ENCODE measurements at regions not wholly inside any gene's neighbourhood (a gene's known extent, or its start where the extent isn't known, plus 50 kb on each side); places are given as distances from the start of the nearest gene placed in this dataset.
A peak's percentile ranks its signal among the peaks of the same experiment; 100 is the strongest.

- POLR2A ChIA-PET: no interaction called here
- CTCF ChIA-PET: no interaction called here
- Mint-ChIP-seq H3K4me1 (peaks cover 1% of the 10 kb centered on the region), H3K27ac (no peak overlapping the region), H3K27me3 (peaks cover 13% of the 10 kb centered on the region), H3K36me3 (ENCODE audit: low read depth) (no peaks in the 10 kb centered on the region), H3K9me3 (no peaks in the 10 kb centered on the region), H3K4me3 (no peak overlapping the region)
- DNase-seq: no peak
These were observed 69.5 kb downstream of the TMEM30B start for GRCh38 chr14:61211476-61212255.

GRCh38 chr14:61203081-61203753, 77.9 kb downstream of the TMEM30B start:
- Mint-ChIP-seq H3K27ac (no peak overlapping the region), H3K4me3 (no peak overlapping the region), H3K9me3 (no peaks in the 10 kb centered on the region), H3K36me3 (ENCODE audit: low read depth) (no peaks in the 10 kb centered on the region), H3K27me3 (peaks cover 36% of the 10 kb centered on the region), H3K4me1 (no peaks in the 10 kb centered on the region)
- CTCF ChIA-PET: no interaction called here
- no peak for DNase-seq
- POLR2A ChIA-PET: interaction anchor here (0.9 kb wide), 1 partner anchor 12 kb away, joined by 3 read pairs; no protein-coding TSS in a partner anchor

- Mint-ChIP-seq H3K36me3 (ENCODE audit: low read depth) (no peaks in the 10 kb centered on the region), H3K27ac (no peak overlapping the region), H3K9me3 (no peaks in the 10 kb centered on the region), H3K4me3 (no peak overlapping the region), H3K27me3 (peaks cover 46% of the 10 kb centered on the region), H3K4me1 (no peaks in the 10 kb centered on the region)
- DNase-seq: no peak
- CTCF ChIA-PET: no interaction called here
- POLR2A ChIA-PET: no interaction called here
These were observed 79.0 kb downstream of the TMEM30B start for GRCh38 chr14:61202124-61202523.

GRCh38 chr14:61201171-61201570, 80.0 kb downstream of the TMEM30B start:
- ChIA-PET CTCF (no interaction called here), POLR2A (no interaction called here)
- Mint-ChIP-seq H3K4me1 (no peaks in the 10 kb centered on the region), H3K27ac (no peak overlapping the region), H3K27me3 (peaks cover 49% of the 10 kb centered on the region), H3K36me3 (ENCODE audit: low read depth) (no peaks in the 10 kb centered on the region), H3K9me3 (no peaks in the 10 kb centered on the region), H3K4me3 (no peak overlapping the region)
- DNase-seq: no peak

- no peak for DNase-seq
- Mint-ChIP-seq H3K27ac (no peak overlapping the region), H3K9me3 (no peaks in the 10 kb centered on the region), H3K4me3 (no peak overlapping the region), H3K36me3 (ENCODE audit: low read depth) (no peaks in the 10 kb centered on the region), H3K27me3 (peaks cover 44% of the 10 kb centered on the region), H3K4me1 (no peaks in the 10 kb centered on the region)
- CTCF ChIA-PET: no interaction called here
- POLR2A ChIA-PET: no interaction called here
These were observed 83.7 kb downstream of the TMEM30B start for GRCh38 chr14:61197416-61197815.

GRCh38 chr14:61196792-61197191, 84.3 kb downstream of the TMEM30B start:
- Mint-ChIP-seq H3K36me3 (ENCODE audit: low read depth) (no peaks in the 10 kb centered on the region), H3K4me1 (no peaks in the 10 kb centered on the region), H3K27me3 (peaks cover 42% of the 10 kb centered on the region), H3K4me3 (no peak overlapping the region), H3K9me3 (no peaks in the 10 kb centered on the region), H3K27ac (no peak overlapping the region)
- POLR2A ChIA-PET: no interaction called here
- DNase-seq: no peak
- CTCF ChIA-PET: no interaction called here

- H3K27me3 Mint-ChIP-seq: peaks cover 40% of the 10 kb centered on the region
- H3K4me3 Mint-ChIP-seq: no peak overlapping the region
- H3K27ac Mint-ChIP-seq: no peak overlapping the region
- POLR2A ChIA-PET: no interaction called here
- no peak for DNase-seq
- H3K36me3 Mint-ChIP-seq (ENCODE audit: low read depth): no peaks in the 10 kb centered on the region
- H3K4me1 Mint-ChIP-seq: no peaks in the 10 kb centered on the region
- H3K9me3 Mint-ChIP-seq: no peaks in the 10 kb centered on the region
- CTCF ChIA-PET: no interaction called here
These were observed 85.1 kb downstream of the TMEM30B start for GRCh38 chr14:61196034-61196433.

GRCh38 chr14:61193476-61193875, 87.7 kb downstream of the TMEM30B start:
- Mint-ChIP-seq H3K9me3 (no peaks in the 10 kb centered on the region), H3K4me1 (peaks cover 10% of the 10 kb centered on the region), H3K27me3 (peaks cover 37% of the 10 kb centered on the region), H3K36me3 (ENCODE audit: low read depth) (no peaks in the 10 kb centered on the region), H3K4me3 (no peak overlapping the region), H3K27ac (no peak overlapping the region)
- DNase-seq: no peak
- POLR2A ChIA-PET: no interaction called here
- CTCF ChIA-PET: no interaction called here

GRCh38 chr14:61192989-61193388, 88.1 kb downstream of the TMEM30B start:
- ChIA-PET POLR2A (no interaction called here), CTCF (no interaction called here)
- peaks cover 33% of the 10 kb centered on the region for H3K27me3 Mint-ChIP-seq
- H3K4me1 Mint-ChIP-seq: peaks cover 10% of the 10 kb centered on the region
- H3K27ac Mint-ChIP-seq: no peak overlapping the region
- no peak for DNase-seq
- no peaks in the 10 kb centered on the region for H3K36me3 Mint-ChIP-seq (ENCODE audit: low read depth)
- no peak overlapping the region for H3K4me3 Mint-ChIP-seq
- H3K9me3 Mint-ChIP-seq: no peaks in the 10 kb centered on the region

GRCh38 chr14:61191733-61192132, 89.4 kb downstream of the TMEM30B start:
- Mint-ChIP-seq H3K4me3 (no peak overlapping the region), H3K27ac (no peak overlapping the region), H3K36me3 (ENCODE audit: low read depth) (no peaks in the 10 kb centered on the region), H3K9me3 (no peaks in the 10 kb centered on the region), H3K27me3 (peaks cover 28% of the 10 kb centered on the region), H3K4me1 (peaks cover 10% of the 10 kb centered on the region)
- no peak for DNase-seq
- ChIA-PET CTCF (interaction anchor here (0.8 kb wide), 1 partner anchor 10 kb away, joined by 3 read pairs; no protein-coding TSS in a partner anchor), POLR2A (interaction anchor here (1.4 kb wide), 1 partner anchor 11 kb away, joined by 3 read pairs; no protein-coding TSS in a partner anchor)

- no peak overlapping the region for H3K27ac Mint-ChIP-seq
- peaks cover 16% of the 10 kb centered on the region for H3K4me1 Mint-ChIP-seq
- ChIA-PET POLR2A (no interaction called here), CTCF (no interaction called here)
- H3K9me3 Mint-ChIP-seq: no peaks in the 10 kb centered on the region
- H3K4me3 Mint-ChIP-seq: no peak overlapping the region
- H3K36me3 Mint-ChIP-seq (ENCODE audit: low read depth): no peaks in the 10 kb centered on the region
- no peak for DNase-seq
- H3K27me3 Mint-ChIP-seq: peaks cover 33% of the 10 kb centered on the region
These were observed 90.8 kb downstream of the TMEM30B start for GRCh38 chr14:61190341-61190740.

- POLR2A ChIA-PET: no interaction called here
- Mint-ChIP-seq H3K27ac (no peak overlapping the region), H3K36me3 (ENCODE audit: low read depth) (no peaks in the 10 kb centered on the region), H3K4me3 (peak overlapping the region; percentile 52), H3K9me3 (no peaks in the 10 kb centered on the region), H3K4me1 (peaks cover 22% of the 10 kb centered on the region), H3K27me3 (peaks cover 34% of the 10 kb centered on the region)
- CTCF ChIA-PET: interaction anchor here (0.6 kb wide), 1 partner anchor 527 kb away, joined by 3 read pairs; no protein-coding TSS in a partner anchor
- peak; percentile 49 for DNase-seq
These were observed 91.9 kb downstream of the TMEM30B start for GRCh38 chr14:61188978-61189808.

- H3K27me3 Mint-ChIP-seq: peaks cover 34% of the 10 kb centered on the region
These were observed 92.9 kb downstream of the TMEM30B start for GRCh38 chr14:61188196-61188595.

More at GRCh38 chr14:61188196-61188595, 92.9 kb downstream of the TMEM30B start:
- Mint-ChIP-seq H3K4me3 (peak overlapping the region; percentile 5), H3K36me3 (ENCODE audit: low read depth) (no peaks in the 10 kb centered on the region), H3K9me3 (no peaks in the 10 kb centered on the region), H3K4me1 (peaks cover 30% of the 10 kb centered on the region), H3K27ac (no peak overlapping the region)
- POLR2A ChIA-PET: no interaction called here
- CTCF ChIA-PET: no interaction called here
- peak; percentile 27 for DNase-seq

All from activated CD4-positive, alpha-beta memory T cell treated with anti-CD3 and anti-CD28 coated beads, Interleukin-2, amount 10 ng/mL, durations not matched to agents 7 days and 5 days (primary cell).